Cardiac septum (tissue), 1 donor: ENCODE measurements at regions not wholly inside any gene's neighbourhood (a gene's known extent, or its start where the extent isn't known, plus 50 kb on each side); places are given as distances from the start of the nearest gene placed in this dataset.

Experiments
- DNase-seq: peaks from one replicate; pipeline ENCODE4 v3.0.0-alpha.2; 2020; ENCODE audit warnings: low spot score
- intact Hi-C: fragments of 100-400 bp; cut with DNase I; formaldehyde crosslinking; loops from one replicate; pipeline ENCODE4 v1.14.0; 2022
- donor health status: DM: no; HTN: no; CAD: no.

GRCh38 chr2:64220265-64220664 lies 76.0 kb upstream of the PELI1 start:
- intact Hi-C loops, result no loop called here
- DNase-seq, result no peak

- DNase-seq, result no peak
- intact Hi-C loops, result no loop called here
Measured at GRCh38 chr2:64220894-64221617, 76.8 kb upstream of the PELI1 start.

GRCh38 chr2:64221935-64222334 lies 77.7 kb upstream of the PELI1 start:
- DNase-seq, result no peak
- intact Hi-C loops, result no loop called here

GRCh38 chr2:64222351-64222750 lies 78.1 kb upstream of the PELI1 start:
- DNase-seq, result no peak
- intact Hi-C loops, result no loop called here

GRCh38 chr2:64223055-64223454 lies 78.8 kb upstream of the PELI1 start:
- DNase-seq, result no peak
- intact Hi-C loops, result no loop called here

- intact Hi-C loops, result loop anchor here (5.0 kb wide), 2 partner anchors 47 to 83 kb away; partner anchors contain the start of gene PELI1
- no peak for DNase-seq
Measured at GRCh38 chr2:64225491-64225890, 81.3 kb upstream of the PELI1 start.

GRCh38 chr2:64226611-64227010 lies 82.4 kb upstream of the PELI1 start:
- intact Hi-C loops, result loop anchor here (5.0 kb wide), 2 partner anchors 46 to 84 kb away; partner anchors contain the start of gene PELI1
- no peak for DNase-seq

- intact Hi-C loops, result loop anchor here (5.0 kb wide), 2 partner anchors 45 to 85 kb away; partner anchors contain the start of gene PELI1
- DNase-seq, result no peak
Measured at GRCh38 chr2:64227603-64228125, 83.4 kb upstream of the PELI1 start.

- peak; percentile 95 for DNase-seq
- intact Hi-C loops, result loop anchor here (5.0 kb wide), 2 partner anchors 44 to 86 kb away; partner anchors contain the start of gene PELI1
Measured at GRCh38 chr2:64228126-64228678, 84.0 kb upstream of the PELI1 start.

GRCh38 chr2:64228918-64229317 lies 84.7 kb upstream of the PELI1 start:
- DNase-seq, result no peak
- intact Hi-C loops, result loop anchor here (5.0 kb wide), 2 partner anchors 43 to 87 kb away; partner anchors contain the start of gene PELI1

- DNase-seq, result no peak
- intact Hi-C loops, result loop anchor here (10.0 kb wide), 1 partner anchor 166 kb away; no protein-coding TSS in a partner anchor
Measured at GRCh38 chr2:64230540-64230939, 86.3 kb upstream of the PELI1 start.

- intact Hi-C loops, result loop anchor here (10.0 kb wide), 1 partner anchor 167 kb away; no protein-coding TSS in a partner anchor
- DNase-seq, result no peak
Measured at GRCh38 chr2:64232266-64232665, 88.0 kb upstream of the PELI1 start.

GRCh38 chr2:64233376-64233922 lies 89.2 kb upstream of the PELI1 start:
- intact Hi-C loops, result loop anchor here (10.0 kb wide), 1 partner anchor 169 kb away; no protein-coding TSS in a partner anchor
- no peak for DNase-seq

GRCh38 chr2:64234150-64234549 lies 89.9 kb upstream of the PELI1 start:
- no peak for DNase-seq
- intact Hi-C loops, result loop anchor here (10.0 kb wide), 1 partner anchor 169 kb away; no protein-coding TSS in a partner anchor

GRCh38 chr2:64234785-64235184 lies 90.6 kb upstream of the PELI1 start:
- no peak for DNase-seq
- intact Hi-C loops, result loop anchor here (10.0 kb wide), 1 partner anchor 170 kb away; no protein-coding TSS in a partner anchor

- DNase-seq, result no peak
- intact Hi-C loops, result loop anchor here (10.0 kb wide), 1 partner anchor 172 kb away; no protein-coding TSS in a partner anchor
Measured at GRCh38 chr2:64237266-64237665, 93.0 kb upstream of the PELI1 start.

- no peak for DNase-seq
- intact Hi-C loops, result loop anchor here (10.0 kb wide), 1 partner anchor 174 kb away; no protein-coding TSS in a partner anchor
Measured at GRCh38 chr2:64238799-64239198, 94.6 kb upstream of the PELI1 start.

GRCh38 chr2:64243081-64244036 lies 99.1 kb upstream of the PELI1 start:
- intact Hi-C loops, result loop anchor here (5.0 kb wide), 1 partner anchor 44 kb away; no protein-coding TSS in a partner anchor
- no peak for DNase-seq

GRCh38 chr2:64244037-64244416 lies 99.8 kb upstream of the PELI1 start:
- intact Hi-C loops, result loop anchor here (5.0 kb wide), 1 partner anchor 43 kb away; no protein-coding TSS in a partner anchor
- DNase-seq, result no peak
